Stimulated activated CD4-positive, alpha-beta T cell treated with anti-CD3 and anti-CD28 coated beads, Interleukin-4, amount 100 ng/mL, for 48 hours (primary cell): ENCODE measurements at regions not wholly inside any gene's neighbourhood (a gene's known extent, or its start where the extent isn't known, plus 50 kb on each side); places are given as distances from the start of the nearest gene placed in this dataset.

ENCODE experiments used
- DNase-seq, 2 donors: peaks; one replicate each; pipeline ENCODE4 v3.0.0-alpha.2; 2020; ENCODE audit warnings: low read depth in 2 of 2

GRCh38 chr22:49181431-49181830, 646.2 kb downstream of the BRD1 start:
- DNase-seq, result no peak

GRCh38 chr22:49180683-49181024, 647.0 kb downstream of the BRD1 start:
- DNase-seq, result no peak

- no peak for DNase-seq
These were observed 647.6 kb downstream of the BRD1 start for GRCh38 chr22:49179886-49180682.

- DNase-seq, result no peak
These were observed 648.5 kb downstream of the BRD1 start for GRCh38 chr22:49179175-49179574.

- no peak for DNase-seq
These were observed 649.2 kb downstream of the BRD1 start for GRCh38 chr22:49178246-49179005.

GRCh38 chr22:49177666-49178065, 650.0 kb downstream of the BRD1 start:
- DNase-seq, result no peak

GRCh38 chr22:49176956-49177355, 650.7 kb downstream of the BRD1 start:
- DNase-seq, result no peak

- no peak for DNase-seq
These were observed 657.6 kb downstream of the BRD1 start for GRCh38 chr22:49170053-49170452.

- DNase-seq, result no peak
These were observed 658.5 kb downstream of the BRD1 start for GRCh38 chr22:49169074-49169744.

GRCh38 chr22:49168219-49168813, 659.4 kb downstream of the BRD1 start:
- DNase-seq, result no peak

- no peak for DNase-seq
These were observed 660.9 kb downstream of the BRD1 start for GRCh38 chr22:49166746-49167145.

- DNase-seq, result no peak
These were observed 661.5 kb downstream of the BRD1 start for GRCh38 chr22:49166211-49166610.

GRCh38 chr22:49164773-49165320, 662.8 kb downstream of the BRD1 start:
- DNase-seq, result no peak

GRCh38 chr22:49163960-49164690, 663.5 kb downstream of the BRD1 start:
- DNase-seq, result no peak

GRCh38 chr22:49163258-49163959, 664.3 kb downstream of the BRD1 start:
- DNase-seq, result no peak

GRCh38 chr22:49162841-49163240, 664.8 kb downstream of the BRD1 start:
- no peak for DNase-seq

- DNase-seq, result no peak
These were observed 666.4 kb downstream of the BRD1 start for GRCh38 chr22:49161002-49161850.

- DNase-seq, result no peak
These were observed 667.2 kb downstream of the BRD1 start for GRCh38 chr22:49160261-49161001.

GRCh38 chr22:49159711-49160110, 668.0 kb downstream of the BRD1 start:
- no peak for DNase-seq
